Ovary (tissue), 3 donors: ENCODE measurements at regions not wholly inside any gene's neighbourhood (a gene's known extent, or its start where the extent isn't known, plus 50 kb on each side); places are given as distances from the start of the nearest gene placed in this dataset.

Experiments used
- POLR2A ChIP-seq: fragments of 450-650 bp; IDR thresholded peaks from one replicate; pipeline ENCODE4 v1.6.1; 2017; ENCODE audit warnings: antibody characterized with exemption, mild to moderate bottlenecking, moderate library complexity
- TF ChIP-seq, protein P1 (sequence below), 3 donors: fragments of 450-650 bp in 2 of 3; fragments of 200-600 bp in 1 of 3; IDR thresholded peaks; one replicate each; pipeline versions ENCODE4 v1.5.1 to v1.8.0; 2016 to 2022; ENCODE audit warnings: antibody characterized with exemption in 3 of 3, mild to moderate bottlenecking in 1 of 3
- donor health status: DM: no; HTN: no; CAD: no.

DNA sequence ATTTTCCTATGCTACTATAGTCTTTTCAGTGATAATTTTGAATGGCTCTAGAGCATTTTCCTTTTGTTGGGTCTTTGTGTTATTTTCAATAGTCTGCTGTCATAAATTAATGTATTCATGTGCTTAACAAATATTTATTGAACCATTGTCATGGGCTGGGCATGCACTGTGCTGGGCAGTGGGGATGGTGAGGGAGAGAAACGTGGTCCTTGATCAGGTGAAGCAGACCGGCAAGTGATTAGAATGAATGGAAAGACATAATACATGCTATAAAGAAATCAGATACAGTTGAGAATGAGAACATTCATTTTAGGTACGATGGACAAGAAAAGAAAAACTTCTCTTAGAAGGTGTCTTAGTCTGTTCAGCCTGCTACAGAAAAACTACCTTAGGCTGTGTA is 66.1 kb downstream of the KIF4B start:
- TF ChIP-seq, protein P1, sequence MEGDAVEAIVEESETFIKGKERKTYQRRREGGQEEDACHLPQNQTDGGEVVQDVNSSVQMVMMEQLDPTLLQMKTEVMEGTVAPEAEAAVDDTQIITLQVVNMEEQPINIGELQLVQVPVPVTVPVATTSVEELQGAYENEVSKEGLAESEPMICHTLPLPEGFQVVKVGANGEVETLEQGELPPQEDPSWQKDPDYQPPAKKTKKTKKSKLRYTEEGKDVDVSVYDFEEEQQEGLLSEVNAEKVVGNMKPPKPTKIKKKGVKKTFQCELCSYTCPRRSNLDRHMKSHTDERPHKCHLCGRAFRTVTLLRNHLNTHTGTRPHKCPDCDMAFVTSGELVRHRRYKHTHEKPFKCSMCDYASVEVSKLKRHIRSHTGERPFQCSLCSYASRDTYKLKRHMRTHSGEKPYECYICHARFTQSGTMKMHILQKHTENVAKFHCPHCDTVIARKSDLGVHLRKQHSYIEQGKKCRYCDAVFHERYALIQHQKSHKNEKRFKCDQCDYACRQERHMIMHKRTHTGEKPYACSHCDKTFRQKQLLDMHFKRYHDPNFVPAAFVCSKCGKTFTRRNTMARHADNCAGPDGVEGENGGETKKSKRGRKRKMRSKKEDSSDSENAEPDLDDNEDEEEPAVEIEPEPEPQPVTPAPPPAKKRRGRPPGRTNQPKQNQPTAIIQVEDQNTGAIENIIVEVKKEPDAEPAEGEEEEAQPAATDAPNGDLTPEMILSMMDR (IDR thresholded peaks at IDR 0.05), result no peak
- TF ChIP-seq POLR2A, result no peak
